ENCODE measurements at regions not wholly inside any gene's neighbourhood (a gene's known extent, or its start where the extent isn't known, plus 50 kb on each side); places are given as distances from the start of the nearest gene placed in this dataset.

GRCh38 chr1:208829595-208829994 is 585.4 kb upstream of the PLXNA2 start:
- TF ChIP-seq EP300 (IDR thresholded peaks at IDR 0.05), result no peak
- no peak for TF ChIP-seq CTCF (IDR thresholded peaks at IDR 0.05)
- TF ChIP-seq POLR2A (IDR thresholded peaks at IDR 0.05), result no peak
- TF ChIP-seq POLR2AphosphoS5 (IDR thresholded peaks at IDR 0.05), result no peak
